Skin of body (tissue), 1 donor: ENCODE measurements at regions not wholly inside any gene's neighbourhood (a gene's known extent, or its start where the extent isn't known, plus 50 kb on each side); places are given as distances from the start of the nearest gene placed in this dataset.
A peak's percentile ranks its signal among the peaks of the same experiment; 100 is the strongest.
"Not testable (repeated sequence)": the region's sequence is repeated elsewhere in the genome, so short reads cannot be mapped to it uniquely, and the experiment has no call there.

Experiments used
- DNase-seq: peaks from one replicate; lab custom pipeline; 2025; lab: John Stamatoyannopoulos, UW

DNA sequence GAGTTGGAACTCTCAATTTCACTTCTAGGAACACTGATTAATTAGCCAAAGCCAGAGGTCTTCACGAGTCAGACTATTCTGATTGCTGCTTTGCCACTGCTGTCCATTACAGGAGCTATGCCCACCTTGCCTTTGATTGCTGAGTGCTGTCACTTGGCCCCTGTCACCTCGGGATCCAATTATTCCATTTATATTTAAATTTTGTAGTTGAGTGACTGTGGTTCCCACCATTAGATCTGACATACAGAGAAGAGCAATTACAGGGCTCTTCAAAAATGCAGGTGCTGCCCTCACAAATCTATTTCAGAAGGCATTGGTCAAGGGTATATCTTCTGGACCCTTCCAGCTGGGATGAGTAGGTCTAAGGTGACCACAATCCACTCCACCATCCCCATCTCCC, 200.8 kb downstream of the GJA1 start:
- DNase-seq, result not testable (repeated sequence)

DNA sequence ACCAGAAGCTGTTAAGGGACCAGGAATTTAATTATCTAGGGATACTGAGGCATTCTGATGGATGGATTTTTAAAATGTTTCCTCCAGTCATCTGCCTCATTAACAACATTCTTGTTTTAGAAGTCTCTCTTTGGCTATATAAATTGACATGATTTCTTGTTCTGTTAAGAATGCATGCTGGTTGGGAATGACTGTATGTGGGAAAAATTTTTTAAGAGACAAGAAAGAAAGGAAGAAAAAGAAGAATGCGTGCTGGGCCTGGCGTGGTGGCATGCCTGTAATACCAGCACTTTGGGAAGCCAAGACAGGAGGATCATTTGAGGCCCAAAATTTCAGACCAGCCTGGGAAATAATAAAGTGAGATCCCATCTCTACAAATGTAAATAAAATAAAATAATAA, 203.6 kb downstream of the GJA1 start:
- no peak for DNase-seq

DNA sequence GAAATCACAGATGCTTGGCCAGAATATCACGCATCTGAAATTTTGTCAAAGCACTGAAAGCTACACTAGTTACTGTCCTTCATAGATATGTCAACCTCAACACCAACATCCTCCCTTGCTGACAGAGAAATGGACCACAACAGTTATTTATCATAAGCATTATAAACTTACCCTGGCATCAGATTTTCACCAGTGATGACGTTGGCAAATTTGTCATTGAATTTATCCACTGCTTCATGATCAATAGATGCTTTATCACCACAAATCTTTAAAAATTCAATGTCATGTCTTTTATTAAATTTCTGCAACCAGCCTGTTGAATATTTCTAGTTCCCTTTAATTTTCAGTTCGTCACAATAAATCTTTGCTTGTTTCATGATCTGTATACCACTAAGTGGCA, 205.7 kb downstream of the GJA1 start:
- DNase-seq, result no peak

DNA sequence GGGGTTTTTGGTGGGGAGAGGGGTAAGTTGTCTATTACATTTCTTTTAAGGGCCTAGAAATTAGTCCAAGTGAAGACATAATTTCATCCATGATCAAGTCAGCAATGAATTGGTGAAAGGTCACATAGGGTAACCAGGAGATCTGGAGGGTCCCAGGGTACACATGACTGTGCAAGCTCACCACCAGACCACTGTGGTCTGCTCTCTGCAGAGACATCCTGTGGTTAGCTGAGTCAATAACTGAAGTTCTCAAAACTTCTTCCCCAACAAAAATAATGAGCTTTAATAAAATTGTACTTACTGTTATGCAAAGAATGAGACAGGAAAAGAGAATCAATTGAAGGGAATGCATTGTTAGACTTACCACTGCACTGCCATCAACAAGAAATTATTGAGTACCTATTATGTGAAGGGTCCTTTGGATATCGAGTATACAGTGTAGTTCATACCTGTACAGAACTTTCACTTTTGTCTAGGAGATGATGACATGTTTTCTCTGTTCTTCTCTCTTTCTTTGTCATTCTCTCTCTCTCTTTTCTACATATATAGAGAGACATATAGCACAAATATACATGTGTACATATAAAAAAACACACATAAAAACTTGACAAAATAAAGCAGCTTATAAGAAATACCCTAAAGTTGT, 209.8 kb downstream of the GJA1 start:
- no peak for DNase-seq

DNA sequence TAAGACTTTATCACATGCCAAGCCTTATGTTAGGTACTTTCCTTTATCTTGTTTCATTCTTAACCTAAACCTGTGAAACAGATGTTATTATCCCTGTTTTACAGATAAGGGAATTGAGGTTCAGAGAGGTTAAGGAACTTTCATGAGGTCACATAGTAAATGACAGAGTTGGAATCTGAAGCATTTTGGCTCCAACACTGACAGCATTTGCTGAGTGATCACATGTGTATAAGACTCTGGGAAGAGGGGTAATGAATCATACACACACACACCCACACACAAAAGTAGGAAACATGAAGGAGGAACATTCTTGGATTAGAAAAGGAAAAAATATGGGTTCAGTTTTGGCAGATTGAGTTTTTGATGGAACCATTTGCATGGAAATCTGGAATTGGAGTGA, 212.5 kb downstream of the GJA1 start:
- no peak for DNase-seq

DNA sequence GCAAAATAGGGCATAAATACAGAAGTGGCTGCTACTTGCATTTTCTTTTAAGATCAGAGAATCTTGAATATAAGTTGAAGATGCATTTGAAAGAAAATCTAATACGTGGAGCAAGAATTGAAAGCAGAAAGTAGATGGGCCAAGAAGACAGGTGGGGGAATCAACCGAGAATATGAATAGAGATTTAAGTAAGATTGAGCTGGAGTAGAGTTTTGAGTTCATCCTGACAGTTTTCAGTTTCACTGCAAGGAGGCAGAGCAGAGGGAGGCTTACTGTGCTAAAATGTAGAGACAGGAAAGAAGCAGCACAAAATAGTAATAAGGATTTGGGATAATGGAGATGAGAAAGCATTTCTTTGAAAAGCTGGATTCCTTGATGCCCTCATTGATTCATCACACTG, 214.5 kb downstream of the GJA1 start:
- DNase-seq, result no peak

DNA sequence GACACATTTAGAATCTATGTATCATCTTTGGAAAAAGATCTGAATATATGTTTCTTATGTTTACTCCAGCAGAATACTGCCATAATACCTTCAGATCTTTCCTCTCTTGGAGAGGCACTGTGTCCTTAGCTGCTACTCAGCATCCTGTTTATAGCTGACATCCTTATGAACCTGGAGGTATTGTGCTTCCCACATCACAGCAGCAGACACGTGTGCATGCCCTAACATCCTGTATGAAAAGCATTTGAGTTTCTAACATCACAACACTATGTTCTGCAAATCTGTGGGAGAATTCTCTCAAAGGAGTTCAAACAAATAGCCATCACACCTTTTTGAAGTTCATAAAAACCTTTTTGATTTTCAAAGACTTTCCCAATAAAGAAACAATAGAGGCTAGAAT, 216.0 kb downstream of the GJA1 start:
- DNase-seq, result peak; percentile 16

DNA sequence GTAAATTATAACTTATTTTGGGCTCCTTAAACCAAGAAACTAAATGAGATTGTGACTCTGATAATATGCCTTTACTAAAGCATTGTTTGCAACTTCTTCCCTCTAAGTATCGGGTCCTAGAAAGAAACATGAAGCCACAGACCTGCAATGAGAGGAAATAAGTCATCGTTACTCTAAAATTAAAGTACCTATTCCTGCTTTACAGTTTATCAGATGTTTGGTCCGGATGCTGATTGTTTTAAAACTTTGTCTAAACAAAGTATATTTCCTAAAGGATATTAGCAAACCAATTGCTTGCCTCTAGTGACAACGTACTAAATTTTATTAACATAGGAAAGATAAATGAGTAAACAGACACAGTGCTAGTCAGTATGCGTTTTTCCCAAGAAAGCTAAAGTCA, 216.8 kb downstream of the GJA1 start:
- no peak for DNase-seq

DNA sequence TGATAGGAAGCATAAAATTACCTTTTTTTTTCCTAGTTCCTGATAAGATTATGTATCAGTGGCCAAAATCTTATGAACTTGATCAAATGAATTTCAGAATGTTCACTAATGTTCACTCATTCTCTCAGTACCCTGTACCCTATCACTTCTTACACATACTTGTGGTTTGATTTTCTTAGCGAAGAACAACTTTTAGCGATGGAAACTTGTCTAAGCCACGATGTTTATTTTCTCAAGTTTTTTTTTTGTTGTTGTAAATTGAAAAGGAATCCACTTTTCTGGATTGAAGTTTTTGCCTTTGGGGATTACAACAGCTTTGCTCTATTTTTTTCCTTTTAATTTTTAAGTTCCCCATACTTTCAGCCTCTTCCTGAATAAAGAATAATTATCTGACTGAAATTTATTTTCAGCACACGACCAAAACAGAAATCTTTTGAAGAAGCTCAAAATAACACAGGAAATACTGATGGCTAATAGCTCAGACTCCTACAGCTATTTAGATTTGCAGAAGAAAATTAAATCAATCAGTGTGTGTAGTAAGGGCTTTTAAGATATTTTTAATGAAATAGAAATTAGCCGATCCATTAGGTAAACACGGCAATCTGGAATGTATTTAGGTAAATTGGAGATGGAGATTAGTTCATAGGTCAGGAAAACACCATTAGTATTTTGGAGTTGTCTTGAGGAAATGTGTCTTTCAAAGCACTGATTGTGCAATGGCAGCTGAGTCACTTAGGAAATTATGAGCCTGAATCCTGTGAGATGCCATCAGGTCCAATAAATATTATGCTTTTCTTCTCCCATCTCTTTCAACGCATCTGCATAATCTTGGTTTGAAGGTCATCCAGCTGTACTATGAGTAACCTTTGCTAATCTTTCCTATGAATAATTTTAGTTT, 217.5 kb downstream of the GJA1 start:
- DNase-seq, result peak; percentile 47

DNA sequence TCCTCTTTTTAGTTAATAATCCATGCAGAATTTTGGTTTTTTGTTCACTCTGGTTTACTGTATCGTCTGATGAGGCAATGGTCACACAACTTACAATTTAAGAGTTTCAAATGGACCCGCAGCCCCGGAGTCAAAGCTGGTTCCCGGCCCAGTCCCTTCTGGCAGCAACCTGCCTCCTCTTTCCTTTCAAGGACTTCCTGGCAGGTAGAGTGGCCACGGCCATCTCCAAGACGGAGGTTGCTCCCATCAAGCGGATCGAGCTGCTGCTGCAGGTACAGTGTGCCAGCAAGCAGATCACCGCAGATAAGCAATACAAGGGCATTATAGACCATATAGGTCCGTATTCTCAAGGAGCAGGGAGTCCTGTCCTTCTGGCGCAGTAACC, 218.2 kb downstream of the GJA1 start:
- DNase-seq, result no peak

DNA sequence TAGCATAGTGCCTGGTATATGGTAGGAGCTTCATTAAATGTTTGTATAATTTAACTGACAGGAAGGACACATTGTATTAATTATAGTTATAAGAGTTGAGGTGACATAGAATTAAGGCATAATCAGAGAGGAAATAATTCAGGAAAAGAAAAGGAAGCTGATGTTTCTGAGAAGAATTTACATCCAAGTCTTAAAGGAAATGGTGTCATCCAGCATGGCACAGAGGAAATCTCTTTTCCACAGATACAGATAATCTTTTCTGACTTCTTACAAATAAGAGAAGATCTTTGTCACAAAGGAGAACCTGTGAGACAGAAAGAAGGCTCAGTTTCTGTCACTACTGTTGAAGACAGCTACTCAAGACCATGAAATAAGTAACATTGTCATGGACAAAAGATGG, 222.5 kb downstream of the GJA1 start:
- DNase-seq, result no peak

DNA sequence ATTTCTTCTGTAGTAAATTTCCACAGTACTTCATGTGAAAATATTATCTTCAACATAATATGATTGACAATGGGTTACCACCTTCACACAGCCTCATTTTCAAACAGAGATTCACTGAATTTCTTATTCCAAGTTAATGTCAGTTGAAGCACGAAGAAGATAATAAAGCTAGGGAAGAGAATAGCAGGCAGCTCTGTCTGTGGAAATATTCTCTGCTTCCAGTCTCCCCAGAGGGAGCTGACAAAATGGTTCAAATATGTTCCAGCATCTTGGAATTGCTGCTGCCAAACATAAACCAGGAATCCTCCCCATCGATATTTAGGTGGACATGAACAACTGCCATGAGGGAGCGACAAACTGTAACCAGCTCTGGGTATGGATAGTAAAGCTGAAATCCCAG, 224.8 kb downstream of the GJA1 start:
- no peak for DNase-seq

DNA sequence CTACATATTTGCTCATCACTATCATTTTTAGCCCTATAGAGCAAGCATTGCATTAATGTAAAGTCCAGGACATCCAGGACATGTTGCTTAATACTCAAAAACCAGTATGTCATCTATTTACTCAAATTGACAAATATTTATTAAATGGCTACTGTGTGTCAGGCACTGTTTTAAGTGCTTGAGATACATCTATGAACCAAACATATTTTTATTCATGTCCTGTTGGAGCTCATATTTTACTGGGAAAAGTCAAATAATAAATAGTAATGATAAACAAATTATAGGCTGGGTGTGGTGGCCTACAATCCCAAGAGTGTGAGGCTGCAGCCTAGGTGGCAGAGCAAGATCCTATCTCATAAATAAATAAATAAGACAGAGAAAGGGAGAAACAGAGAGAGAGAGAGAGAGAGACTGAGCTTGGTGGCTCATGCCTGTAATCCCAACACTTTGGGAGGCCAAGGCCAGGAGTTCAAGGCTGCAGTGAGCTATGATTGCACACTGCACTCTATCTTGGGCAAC, 227.9 kb downstream of the GJA1 start:
- no peak for DNase-seq

DNA sequence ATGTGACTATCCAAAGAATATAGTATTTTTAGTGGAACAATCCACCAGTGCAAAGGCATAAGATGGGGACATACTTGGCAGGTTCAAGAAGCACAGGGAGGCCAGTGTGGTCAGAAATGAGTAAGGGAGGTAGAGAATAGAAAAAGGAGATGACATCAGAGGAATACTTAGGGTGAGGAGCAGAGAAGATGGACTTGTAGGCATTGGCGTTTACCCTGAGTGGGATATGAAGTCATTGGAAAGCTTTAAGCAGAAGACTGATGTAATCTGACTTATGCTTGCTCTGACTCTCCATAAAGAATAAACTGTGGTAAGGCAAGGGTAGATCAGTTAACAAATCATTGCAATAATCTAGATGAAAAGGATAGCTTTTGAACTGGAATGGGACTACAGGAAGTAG, 228.7 kb downstream of the GJA1 start:
- no peak for DNase-seq

DNA sequence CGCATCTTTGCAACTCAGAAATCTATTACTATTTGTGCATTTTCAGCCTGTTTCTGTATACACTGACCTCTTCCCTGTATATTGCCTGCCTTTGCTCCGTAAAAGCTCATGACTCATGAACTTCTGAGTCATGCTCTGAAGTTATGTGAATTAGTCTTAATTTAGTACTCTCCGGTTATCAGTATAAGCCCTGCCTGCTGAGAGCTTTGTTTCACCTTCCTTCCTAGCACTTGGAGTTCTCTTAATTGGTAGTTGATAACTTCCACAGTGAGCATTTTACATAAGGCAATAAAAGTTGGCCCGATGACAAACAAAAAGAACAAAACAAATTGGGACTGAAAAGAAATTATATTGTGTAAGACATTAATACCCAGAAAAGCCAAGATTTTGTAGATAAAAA, 231.4 kb downstream of the GJA1 start:
- no peak for DNase-seq

DNA sequence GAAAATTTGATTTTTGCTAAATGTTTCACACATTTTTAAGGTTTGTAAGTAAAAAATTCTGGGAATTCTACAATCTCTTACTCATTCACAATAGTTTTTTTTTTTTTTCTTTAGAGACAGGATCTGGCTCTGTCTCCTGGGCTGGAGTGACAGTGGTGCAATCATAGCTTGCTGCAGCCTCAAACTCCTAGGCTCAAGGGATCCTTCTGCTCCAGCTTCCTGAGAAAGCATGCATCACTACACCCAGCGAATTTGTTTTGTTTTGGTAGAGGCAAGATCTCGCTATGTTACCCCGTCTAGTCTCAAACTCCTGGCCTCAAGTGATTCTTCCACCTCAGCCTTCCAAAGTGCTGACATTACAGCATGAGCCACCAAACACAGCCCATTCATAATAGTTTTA, 232.8 kb downstream of the GJA1 start:
- no peak for DNase-seq

DNA sequence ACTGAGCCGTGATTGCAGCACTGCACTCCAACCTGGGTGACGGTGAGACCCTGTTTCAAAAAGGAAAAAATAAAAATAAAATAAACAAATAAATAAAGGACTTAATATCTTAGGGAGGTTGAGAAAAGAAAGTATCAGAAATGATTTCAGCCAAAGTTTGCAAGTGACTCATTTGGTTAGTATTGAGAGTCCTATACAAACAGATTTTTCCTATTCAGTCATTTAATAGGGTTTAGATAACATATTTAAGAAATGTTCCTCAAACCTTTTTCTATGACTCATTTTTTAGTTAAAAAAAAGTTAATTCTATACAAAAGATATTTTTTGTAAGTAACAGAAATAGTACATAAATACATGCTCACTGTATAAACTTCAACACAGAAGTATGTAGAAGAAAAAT, 235.1 kb downstream of the GJA1 start:
- no peak for DNase-seq

DNA sequence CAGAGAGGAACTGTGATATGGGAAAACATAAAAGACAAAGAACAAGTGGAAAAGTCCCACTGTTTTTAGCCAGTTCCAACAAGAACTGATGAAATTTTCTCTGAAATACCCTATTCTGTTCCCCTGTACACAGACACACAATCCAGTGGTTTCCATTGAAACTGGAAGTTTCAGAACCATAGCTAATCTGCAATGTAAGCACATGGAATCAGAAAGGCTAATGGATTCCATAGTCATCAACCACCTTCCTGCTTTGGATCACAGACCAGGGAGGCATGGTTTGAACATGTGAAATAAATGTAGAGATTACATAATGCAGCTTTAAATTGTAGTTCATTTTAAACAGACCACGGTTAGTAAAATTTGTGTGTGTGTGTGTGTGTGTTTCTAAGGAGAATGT, 242.1 kb downstream of the GJA1 start:
- no peak for DNase-seq

DNA sequence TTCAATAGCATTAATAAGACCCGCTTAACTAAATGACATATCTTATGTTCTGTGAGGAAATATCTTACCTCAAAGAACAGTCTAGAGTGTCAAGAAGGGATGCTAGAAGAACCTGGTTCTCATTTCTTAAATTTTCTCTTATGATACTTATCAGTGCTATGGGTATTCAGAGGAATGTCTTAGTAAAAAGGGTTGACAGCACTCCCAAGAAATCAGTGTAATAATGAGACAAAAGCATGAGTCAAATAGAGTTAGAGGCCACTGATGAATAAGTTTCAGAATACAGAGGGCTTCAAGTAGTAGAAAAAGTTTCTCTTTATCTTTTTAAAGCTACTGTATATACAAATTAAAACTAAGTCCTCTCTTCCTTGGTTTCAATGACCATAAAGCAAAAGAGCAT, 242.8 kb downstream of the GJA1 start:
- no peak for DNase-seq

DNA sequence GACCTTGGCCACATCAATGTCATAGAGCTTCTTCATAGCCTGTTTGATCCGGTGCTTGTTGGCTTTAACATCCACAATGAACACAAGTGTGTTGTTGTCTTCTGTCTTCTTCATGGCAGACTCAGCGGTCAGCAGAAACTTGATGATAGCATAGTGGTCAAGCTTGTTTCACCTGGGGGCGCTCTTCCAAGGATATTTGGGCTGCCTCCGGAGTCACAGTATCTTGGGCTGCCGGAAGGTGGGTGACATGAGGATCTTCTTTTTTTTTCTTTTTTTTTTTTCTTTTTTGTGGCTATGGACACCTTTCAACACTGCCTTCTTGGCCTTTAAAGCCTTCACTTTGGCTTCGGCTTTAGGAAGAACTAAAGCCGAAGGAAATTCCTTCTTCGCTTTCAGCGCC, 244.6 kb downstream of the GJA1 start:
- no peak for DNase-seq

DNA sequence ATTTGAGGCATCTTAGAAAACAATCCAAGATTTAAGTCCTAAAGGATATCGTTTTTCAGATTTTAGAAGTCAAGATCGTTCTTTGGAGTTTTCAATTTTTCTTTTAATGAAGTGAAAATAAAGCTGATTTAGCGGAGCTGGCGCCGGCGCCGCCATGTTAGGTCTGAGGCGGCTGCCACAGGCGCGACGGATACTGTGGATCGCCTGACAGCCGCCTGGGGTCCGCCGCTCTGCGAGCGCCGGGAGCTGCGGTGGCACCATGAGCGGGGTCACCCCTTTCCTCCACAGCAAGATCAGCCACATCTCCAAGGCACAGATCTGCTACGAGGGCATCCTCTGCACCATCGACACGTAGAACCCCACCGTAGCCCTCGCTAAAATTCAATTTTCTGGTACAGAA, 247.2 kb downstream of the GJA1 start:
- DNase-seq, result no peak

DNA sequence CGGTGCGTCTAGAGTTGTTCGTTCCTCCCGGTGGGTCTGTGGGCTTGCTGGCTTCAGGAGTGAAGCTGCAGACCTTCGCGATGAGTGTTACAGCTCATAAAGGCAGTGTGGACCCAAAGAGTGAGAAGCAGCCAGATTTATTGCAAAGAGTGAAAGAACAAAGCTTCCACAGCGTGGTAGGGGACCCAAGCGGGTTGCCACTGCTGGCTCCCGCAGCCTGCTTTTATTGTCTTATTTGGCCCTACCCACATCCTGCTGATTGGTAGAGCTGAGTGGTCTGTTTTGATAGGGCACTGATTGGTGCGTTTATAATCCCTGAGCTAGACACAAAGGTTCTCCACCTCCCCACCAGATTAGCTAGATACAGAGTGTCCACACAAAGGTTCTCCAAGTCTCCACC, 250.4 kb downstream of the GJA1 start:
- DNase-seq, result not testable (repeated sequence)

DNA sequence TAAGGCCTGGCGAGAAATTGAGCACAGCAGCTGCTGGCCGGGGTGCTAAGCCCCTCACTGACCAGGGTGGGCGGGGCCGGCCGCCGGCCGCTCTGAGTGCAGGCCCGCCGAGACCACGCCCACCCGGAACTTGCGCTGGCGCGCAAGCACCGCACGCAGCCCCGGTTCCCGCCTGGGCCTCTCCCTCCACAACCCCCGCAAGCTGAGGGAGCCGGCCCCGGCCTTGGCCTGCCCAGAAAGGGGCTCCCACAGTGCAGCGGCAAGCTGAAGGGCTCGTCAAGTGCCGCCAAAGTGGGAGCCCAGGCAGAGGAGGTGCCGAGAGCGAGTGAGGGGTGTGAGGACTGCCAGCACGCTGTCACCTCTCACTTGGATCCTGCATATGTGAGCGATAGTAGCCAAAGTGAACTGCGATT, 251.2 kb downstream of the GJA1 start:
- DNase-seq, result no peak
